Loucy (cell line): ENCODE measurements at regions not wholly inside any gene's neighbourhood (a gene's known extent, or its start where the extent isn't known, plus 50 kb on each side); places are given as distances from the start of the nearest gene placed in this dataset.

Source experiments
- H2AFZ ChIP-seq: fragments of 200-600 bp; sonication (generic); 2 replicates; pipeline ENCODE4 v1.6.0; 2016; ENCODE audit warnings: antibody characterized with exemption, mild to moderate bottlenecking, low read length, moderate library complexity
- H3F3A ChIP-seq: fragments of 200-600 bp; 2 replicates; pipeline ENCODE4 v1.6.0; 2016; ENCODE audit warnings: antibody characterized with exemption, low read depth, mild to moderate bottlenecking
- H3K27me3 ChIP-seq: fragments of 200-600 bp; sonication (generic); 2 replicates; pipeline ENCODE4 v1.6.1; 2014; ENCODE audit warnings: low read length, mild to moderate bottlenecking; ENCODE audit not compliant: insufficient read depth, poor library complexity, severe bottlenecking
- H3K36me3 ChIP-seq: fragments of 200-600 bp; sonication (generic); 2 replicates; pipeline ENCODE4 v1.6.1; 2016; ENCODE audit warnings: low read length; ENCODE audit not compliant: insufficient read depth
- H3K4me1 ChIP-seq: fragments of 200-600 bp; sonication (generic); 2 replicates; pipeline ENCODE4 v1.5.1; 2014; ENCODE audit warnings: low read length, mild to moderate bottlenecking; ENCODE audit not compliant: insufficient read depth, poor library complexity, severe bottlenecking
- H3K4me2 ChIP-seq: fragments of 200-600 bp; sonication (generic); 2 replicates; pipeline ENCODE4 v1.6.0; 2014; ENCODE audit warnings: antibody characterized with exemption, low read length, low read depth, mild to moderate bottlenecking; ENCODE audit not compliant: poor library complexity, severe bottlenecking
- H3K4me3 ChIP-seq: fragments of 200-600 bp; sonication (generic); 2 replicates; pipeline ENCODE4 v1.5.1; 2014; ENCODE audit warnings: low read length, mild to moderate bottlenecking, mixed read lengths; ENCODE audit not compliant: poor library complexity, severe bottlenecking
- H3K79me2 ChIP-seq: fragments of 200-600 bp; sonication (generic); 2 replicates; pipeline ENCODE4 v1.6.1; 2014; ENCODE audit warnings: low read length; ENCODE audit not compliant: insufficient read depth
- H3K9ac ChIP-seq: fragments of 200-600 bp; sonication (generic); 2 replicates; pipeline ENCODE4 v1.6.0; 2014; ENCODE audit warnings: mild to moderate bottlenecking, low read depth, low read length, moderate library complexity; ENCODE audit not compliant: poor library complexity, severe bottlenecking
- H3K9me2 ChIP-seq: fragments of 200-600 bp; sonication (generic); replicated peaks from 2 replicates; pipeline ENCODE4 v1.6.1; 2016; ENCODE audit warnings: low read depth, low read length, mixed read lengths
- H3K9me3 ChIP-seq: fragments of 200-600 bp; sonication (generic); 2 replicates; pipeline ENCODE4 v1.6.1; 2014; ENCODE audit warnings: mild to moderate bottlenecking, antibody characterized with exemption, low read length, low read depth; ENCODE audit not compliant: insufficient read depth
- H4K20me1 ChIP-seq: fragments of 200-600 bp; sonication (generic); 2 replicates; pipeline ENCODE4 v1.6.0; 2014; ENCODE audit warnings: antibody characterized with exemption, low read length, mild to moderate bottlenecking; ENCODE audit not compliant: insufficient read depth, poor library complexity, severe bottlenecking
- CTCF ChIP-seq: fragments of 200-600 bp; sonication (generic); conservative IDR thresholded peaks from 2 replicates; pipeline ENCODE4 v1.5.1; 2014; ENCODE audit warnings: mild to moderate bottlenecking, antibody characterized with exemption, low read length
- EZH2phosphoT487 ChIP-seq: fragments of 200-600 bp; IDR thresholded peaks from 2 replicates; pipeline ENCODE4 v1.6.1; 2018; ENCODE audit warnings: antibody characterized with exemption, mild to moderate bottlenecking, moderate library complexity, borderline replicate concordance

- Histone ChIP-seq H3K4me1 (no peaks in the 10 kb centered on the region), H3K36me3 (no peaks in the 10 kb centered on the region), H2AFZ (no peak overlapping the region), H3K9ac (no peak overlapping the region), H3K27me3 (no peaks in the 10 kb centered on the region), H3K9me2 (no peaks in the 10 kb centered on the region), H3K4me2 (no peak overlapping the region), H4K20me1 (no peaks in the 10 kb centered on the region), H3K9me3 (no peaks in the 10 kb centered on the region), H3K79me2 (no peaks in the 10 kb centered on the region), H3K4me3 (no peak overlapping the region), H3F3A (no peaks in the 10 kb centered on the region)
- TF ChIP-seq EZH2phosphoT487: no peak
- TF ChIP-seq CTCF: no peak
These were observed 1185.7 kb upstream of the SLC10A2 start for GRCh38 chr13:104251931-104252330.

- H3F3A ChIP-seq: no peaks in the 10 kb centered on the region
- no peaks in the 10 kb centered on the region for H3K9me2 ChIP-seq
- no peaks in the 10 kb centered on the region for H3K4me1 ChIP-seq
- no peaks in the 10 kb centered on the region for H3K79me2 ChIP-seq
- no peak overlapping the region for H3K4me3 ChIP-seq
- H3K27me3 ChIP-seq: no peaks in the 10 kb centered on the region
- no peak overlapping the region for H3K4me2 ChIP-seq
- no peak overlapping the region for H3K9ac ChIP-seq
- H3K36me3 ChIP-seq: no peaks in the 10 kb centered on the region
- H3K9me3 ChIP-seq: no peaks in the 10 kb centered on the region
- no peak for TF ChIP-seq CTCF
- no peak for TF ChIP-seq EZH2phosphoT487
- no peak overlapping the region for H2AFZ ChIP-seq
- H4K20me1 ChIP-seq: no peaks in the 10 kb centered on the region
These were observed 1180.7 kb upstream of the SLC10A2 start for GRCh38 chr13:104246955-104247354.

GRCh38 chr13:104206450-104207044, 1140.3 kb upstream of the SLC10A2 start:
- no peaks in the 10 kb centered on the region for H3K4me1 ChIP-seq
- H3K36me3 ChIP-seq: no peaks in the 10 kb centered on the region
- H4K20me1 ChIP-seq: no peaks in the 10 kb centered on the region
- H3K79me2 ChIP-seq: no peaks in the 10 kb centered on the region
- H3K9me3 ChIP-seq: no peaks in the 10 kb centered on the region
- H2AFZ ChIP-seq: no peak overlapping the region
- H3K4me2 ChIP-seq: no peak overlapping the region
- H3K9ac ChIP-seq: no peak overlapping the region
- TF ChIP-seq CTCF (no peak), EZH2phosphoT487 (no peak)
- H3K27me3 ChIP-seq: no peaks in the 10 kb centered on the region
- H3K9me2 ChIP-seq: no peaks in the 10 kb centered on the region
- no peak overlapping the region for H3K4me3 ChIP-seq
- no peaks in the 10 kb centered on the region for H3F3A ChIP-seq
